ENCODE measurements at regions not wholly inside any gene's neighbourhood (a gene's known extent, or its start where the extent isn't known, plus 50 kb on each side); places are given as distances from the start of the nearest gene placed in this dataset.
"Not testable (repeated sequence)": the region's sequence is repeated elsewhere in the genome, so short reads cannot be mapped to it uniquely, and the experiment has no call there.

GRCh38 chr6:164947164-164947563 is 362.2 kb downstream of the C6orf118 start:
- H3K9me3 Mint-ChIP-seq: peaks cover 3% of the 10 kb centered on the region
- H3K27me3 Mint-ChIP-seq: no peaks in the 10 kb centered on the region
- H3K36me3 Mint-ChIP-seq: no peaks in the 10 kb centered on the region
- H3K4me1 Mint-ChIP-seq: no peaks in the 10 kb centered on the region
- DNase-seq: no peak
- no peak overlapping the region for H3K4me3 Mint-ChIP-seq
- H3K27ac Mint-ChIP-seq: no peak overlapping the region

GRCh38 chr6:164942271-164942670 is 367.1 kb downstream of the C6orf118 start:
- Mint-ChIP-seq H3K9me3 (peaks cover 3% of the 10 kb centered on the region), H3K27me3 (no peaks in the 10 kb centered on the region), H3K4me1 (no peaks in the 10 kb centered on the region), H3K4me3 (no peak overlapping the region), H3K27ac (no peak overlapping the region), H3K36me3 (no peaks in the 10 kb centered on the region)
- DNase-seq: no peak

DNA sequence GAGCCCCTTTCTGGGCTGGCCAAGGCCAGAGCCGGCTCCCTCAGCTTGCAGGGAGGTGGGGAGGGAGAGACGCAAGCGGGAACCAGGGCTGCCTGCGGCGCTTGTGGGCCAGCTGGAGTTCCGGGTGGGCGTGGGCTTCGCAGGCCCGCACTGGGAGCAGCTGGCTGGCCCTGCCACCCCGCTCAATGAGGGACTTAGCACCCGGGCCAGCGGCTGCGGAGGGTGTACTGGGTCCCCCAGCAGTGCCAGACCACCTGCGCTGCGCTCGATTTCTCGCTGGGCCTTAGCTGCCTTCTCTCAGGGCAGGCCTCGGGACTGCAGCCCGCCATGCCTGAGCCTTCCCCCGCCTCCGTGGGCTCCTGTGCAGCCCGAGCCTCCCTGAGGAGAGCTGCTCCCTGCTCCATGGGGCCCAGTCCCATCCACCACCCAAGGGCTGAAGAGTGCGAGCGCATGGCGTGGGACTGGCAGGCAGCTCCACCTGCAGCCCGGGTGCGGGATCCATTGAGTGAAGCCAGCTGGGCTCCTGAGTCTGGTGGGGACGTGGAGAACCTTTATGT is 376.1 kb downstream of the C6orf118 start:
- H3K27ac Mint-ChIP-seq, H3K27me3 Mint-ChIP-seq, H3K9me3 Mint-ChIP-seq, H3K4me3 Mint-ChIP-seq, DNase-seq, H3K36me3 Mint-ChIP-seq, H3K4me1 Mint-ChIP-seq: not testable (repeated sequence)

DNA sequence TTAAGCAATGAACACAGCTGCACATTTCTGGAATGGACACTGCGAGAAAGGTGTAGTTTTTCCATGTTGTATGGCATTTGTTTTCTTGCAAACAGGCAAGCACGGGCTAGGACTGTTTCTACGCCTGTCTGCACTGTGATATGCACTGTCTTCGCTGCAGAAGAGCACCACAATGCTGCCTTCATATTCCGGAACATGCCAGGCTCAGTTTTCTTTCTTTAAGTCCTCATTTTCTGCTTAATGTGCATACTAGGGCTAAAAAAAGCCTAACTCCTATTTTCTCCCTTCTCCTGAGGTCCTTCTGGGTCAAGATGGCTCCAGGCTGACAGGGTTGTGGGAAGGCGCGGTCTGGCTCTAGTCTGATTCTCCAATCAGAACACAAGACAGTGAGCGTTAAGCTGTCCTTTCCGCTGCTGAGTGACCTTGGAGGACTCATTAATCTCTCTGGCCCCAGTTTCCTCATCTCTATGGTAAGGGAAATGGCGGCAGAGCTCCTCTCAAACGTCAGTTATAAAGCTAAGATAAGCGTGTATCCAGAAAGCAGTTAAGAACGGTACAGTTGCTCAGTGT is 379.9 kb downstream of the C6orf118 start:
- H3K36me3 Mint-ChIP-seq: no peaks in the 10 kb centered on the region
- DNase-seq: no peak
- H3K4me1 Mint-ChIP-seq: no peaks in the 10 kb centered on the region
- no peak overlapping the region for H3K27ac Mint-ChIP-seq
- H3K4me3 Mint-ChIP-seq: no peak overlapping the region
- no peaks in the 10 kb centered on the region for H3K27me3 Mint-ChIP-seq
- no peaks in the 10 kb centered on the region for H3K9me3 Mint-ChIP-seq

- no peak for DNase-seq
- H3K4me3 Mint-ChIP-seq: no peak overlapping the region
- no peaks in the 10 kb centered on the region for H3K36me3 Mint-ChIP-seq
- no peaks in the 10 kb centered on the region for H3K4me1 Mint-ChIP-seq
- H3K27ac Mint-ChIP-seq: no peak overlapping the region
- no peaks in the 10 kb centered on the region for H3K9me3 Mint-ChIP-seq
- no peaks in the 10 kb centered on the region for H3K27me3 Mint-ChIP-seq
Measured at GRCh38 chr6:164928728-164929407, 380.5 kb downstream of the C6orf118 start.

GRCh38 chr6:164928057-164928727 is 381.2 kb downstream of the C6orf118 start:
- no peaks in the 10 kb centered on the region for H3K36me3 Mint-ChIP-seq
- no peak overlapping the region for H3K27ac Mint-ChIP-seq
- H3K9me3 Mint-ChIP-seq: no peaks in the 10 kb centered on the region
- DNase-seq: no peak
- H3K4me1 Mint-ChIP-seq: no peaks in the 10 kb centered on the region
- H3K27me3 Mint-ChIP-seq: no peaks in the 10 kb centered on the region
- H3K4me3 Mint-ChIP-seq: no peak overlapping the region

GRCh38 chr6:164927288-164928056 is 381.9 kb downstream of the C6orf118 start:
- Mint-ChIP-seq H3K4me3 (no peak overlapping the region), H3K4me1 (no peaks in the 10 kb centered on the region), H3K27ac (no peak overlapping the region), H3K27me3 (no peaks in the 10 kb centered on the region), H3K36me3 (no peaks in the 10 kb centered on the region), H3K9me3 (no peaks in the 10 kb centered on the region)
- DNase-seq: peak; percentile 58

- no peak overlapping the region for H3K4me3 Mint-ChIP-seq
- no peaks in the 10 kb centered on the region for H3K4me1 Mint-ChIP-seq
- H3K27me3 Mint-ChIP-seq: no peaks in the 10 kb centered on the region
- H3K9me3 Mint-ChIP-seq: no peaks in the 10 kb centered on the region
- H3K36me3 Mint-ChIP-seq: no peaks in the 10 kb centered on the region
- DNase-seq: no peak
- no peak overlapping the region for H3K27ac Mint-ChIP-seq
Measured at GRCh38 chr6:164926686-164927085, 382.7 kb downstream of the C6orf118 start.

DNA sequence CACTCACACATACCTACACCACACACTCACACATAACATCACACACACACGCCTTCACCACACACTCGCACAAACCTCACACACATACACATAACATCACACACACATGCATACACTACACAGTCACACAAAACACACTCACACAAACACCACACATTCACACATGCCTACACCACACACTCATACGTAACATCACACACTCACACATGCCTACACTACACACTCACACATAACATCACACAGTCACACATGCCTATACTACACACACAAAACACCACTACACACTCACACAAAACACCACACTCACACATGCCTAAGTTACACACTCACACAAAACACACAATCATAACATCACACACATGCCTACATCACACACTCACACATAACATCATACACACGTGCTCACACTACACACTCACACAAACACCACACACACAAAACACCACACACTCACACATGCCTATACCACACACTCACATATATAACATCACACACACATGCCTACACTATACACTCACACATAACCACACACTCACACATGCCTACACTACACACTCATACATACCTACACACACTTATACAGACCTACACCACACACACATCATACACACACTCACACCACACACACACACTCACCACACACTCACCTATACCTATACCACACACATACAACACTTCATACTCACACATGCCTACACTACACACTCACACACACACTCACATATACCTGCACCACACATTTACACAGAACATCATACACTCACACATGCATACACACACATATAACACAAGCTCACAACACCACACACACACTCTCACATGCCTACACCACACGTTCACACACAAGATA is 383.5 kb downstream of the C6orf118 start:
- H3K36me3 Mint-ChIP-seq: no peaks in the 10 kb centered on the region
- H3K9me3 Mint-ChIP-seq: no peaks in the 10 kb centered on the region
- no peak for DNase-seq
- H3K4me3 Mint-ChIP-seq: no peak overlapping the region
- H3K27ac Mint-ChIP-seq: no peak overlapping the region
- H3K27me3 Mint-ChIP-seq: no peaks in the 10 kb centered on the region
- H3K4me1 Mint-ChIP-seq: no peaks in the 10 kb centered on the region

DNA sequence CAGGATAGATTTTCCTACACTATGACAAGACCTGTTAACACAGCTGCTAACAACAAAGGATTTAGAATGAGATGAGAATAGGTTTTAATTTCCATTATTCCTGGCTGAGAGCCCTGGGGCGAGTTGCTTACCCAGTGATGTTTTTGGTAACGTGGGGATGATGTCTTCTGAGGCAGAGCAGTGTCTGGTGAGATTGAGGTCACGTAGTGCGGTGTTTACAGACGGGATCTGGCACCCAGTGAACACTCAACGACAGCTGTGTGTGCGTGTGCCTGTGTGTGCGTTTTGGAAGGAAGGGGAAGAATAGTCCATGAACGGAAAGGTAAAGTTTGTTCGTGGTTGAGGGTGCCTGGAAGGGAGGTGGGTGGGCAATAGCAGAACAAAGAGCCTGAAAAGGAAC is 384.7 kb downstream of the C6orf118 start:
- H3K4me3 Mint-ChIP-seq: no peak overlapping the region
- no peaks in the 10 kb centered on the region for H3K36me3 Mint-ChIP-seq
- no peaks in the 10 kb centered on the region for H3K27me3 Mint-ChIP-seq
- H3K4me1 Mint-ChIP-seq: no peaks in the 10 kb centered on the region
- H3K9me3 Mint-ChIP-seq: no peaks in the 10 kb centered on the region
- no peak overlapping the region for H3K27ac Mint-ChIP-seq
- DNase-seq: no peak

DNA sequence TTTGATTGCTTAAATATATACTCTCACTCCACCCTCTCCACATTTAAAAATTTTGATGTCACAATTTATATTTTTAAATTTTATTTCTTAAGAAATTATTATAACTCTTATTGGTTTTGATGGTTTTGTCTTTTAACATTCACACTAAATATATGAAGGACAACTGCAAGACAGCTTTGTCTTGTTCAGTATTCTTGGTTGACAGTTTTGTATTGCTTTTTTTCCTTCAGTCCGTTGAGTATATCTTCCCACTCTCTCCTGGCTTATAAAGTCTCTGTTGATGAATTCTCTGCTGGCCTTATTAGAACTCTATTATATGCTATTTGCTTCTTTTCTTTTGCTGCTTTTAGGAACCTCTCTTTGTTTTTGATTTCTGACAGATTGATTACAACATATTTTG is 392.2 kb downstream of the C6orf118 start:
- Mint-ChIP-seq H3K36me3 (no peaks in the 10 kb centered on the region), H3K4me3 (no peak overlapping the region), H3K27me3 (no peaks in the 10 kb centered on the region), H3K4me1 (no peaks in the 10 kb centered on the region), H3K27ac (no peak overlapping the region), H3K9me3 (peaks cover 2% of the 10 kb centered on the region)
- DNase-seq: no peak

DNA sequence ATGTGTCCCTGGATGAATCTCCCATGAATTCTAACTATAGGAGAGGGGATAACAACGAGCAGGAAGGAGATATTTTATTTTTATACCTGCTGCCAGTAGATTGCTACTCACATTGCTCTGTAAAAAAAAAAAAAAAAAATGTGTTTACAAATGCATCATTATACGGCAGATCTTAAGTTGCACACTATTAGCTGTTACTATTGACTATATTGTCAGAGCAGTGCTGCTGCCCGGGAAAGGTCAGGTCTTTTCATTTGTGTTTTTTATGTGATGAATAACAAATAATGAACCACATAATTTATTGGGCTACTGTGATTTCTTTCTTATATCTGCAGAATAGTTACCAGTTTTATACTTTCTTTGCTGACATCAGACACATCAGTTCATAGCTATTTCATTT is 393.3 kb downstream of the C6orf118 start:
- Mint-ChIP-seq H3K27me3 (no peaks in the 10 kb centered on the region), H3K4me1 (no peaks in the 10 kb centered on the region), H3K4me3 (no peak overlapping the region), H3K27ac (no peak overlapping the region), H3K9me3 (peaks cover 2% of the 10 kb centered on the region), H3K36me3 (no peaks in the 10 kb centered on the region)
- DNase-seq: no peak

DNA sequence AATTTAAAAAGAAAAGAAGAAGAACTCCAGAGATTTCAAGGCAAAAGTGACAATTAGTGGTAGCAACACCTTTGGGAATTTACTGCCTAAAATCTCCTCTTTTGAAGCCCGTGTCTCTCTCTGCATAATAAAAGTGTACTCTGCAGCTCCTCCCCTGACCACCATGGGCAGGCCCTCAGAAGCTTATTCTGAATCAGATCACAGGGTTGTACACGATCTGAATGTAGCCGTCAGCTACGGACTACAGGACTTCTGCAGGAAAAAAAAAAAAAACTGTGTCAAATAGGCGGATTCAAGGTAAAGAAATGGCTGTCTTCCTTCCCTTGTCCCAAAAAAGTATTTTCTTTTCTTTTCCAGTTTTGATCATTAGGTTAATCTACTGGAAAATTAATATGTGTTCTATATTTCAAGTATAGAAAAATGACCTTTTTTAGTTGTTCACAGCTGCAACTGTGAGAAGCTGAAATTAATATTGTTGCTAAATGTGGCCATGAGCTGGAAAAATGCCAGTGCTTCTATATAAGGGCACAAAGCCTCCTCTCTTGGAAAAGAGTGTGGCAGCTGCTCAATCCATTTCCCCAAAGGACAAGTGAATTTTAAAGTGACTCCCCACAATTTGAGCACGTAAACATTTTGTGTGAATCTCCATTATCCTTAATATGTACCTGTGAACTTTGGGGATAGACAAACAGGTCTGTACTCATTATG is 397.4 kb downstream of the C6orf118 start:
- Mint-ChIP-seq H3K27ac (no peak overlapping the region), H3K36me3 (no peaks in the 10 kb centered on the region), H3K4me1 (no peaks in the 10 kb centered on the region), H3K27me3 (no peaks in the 10 kb centered on the region), H3K9me3 (no peaks in the 10 kb centered on the region), H3K4me3 (no peak overlapping the region)
- no peak for DNase-seq

DNA sequence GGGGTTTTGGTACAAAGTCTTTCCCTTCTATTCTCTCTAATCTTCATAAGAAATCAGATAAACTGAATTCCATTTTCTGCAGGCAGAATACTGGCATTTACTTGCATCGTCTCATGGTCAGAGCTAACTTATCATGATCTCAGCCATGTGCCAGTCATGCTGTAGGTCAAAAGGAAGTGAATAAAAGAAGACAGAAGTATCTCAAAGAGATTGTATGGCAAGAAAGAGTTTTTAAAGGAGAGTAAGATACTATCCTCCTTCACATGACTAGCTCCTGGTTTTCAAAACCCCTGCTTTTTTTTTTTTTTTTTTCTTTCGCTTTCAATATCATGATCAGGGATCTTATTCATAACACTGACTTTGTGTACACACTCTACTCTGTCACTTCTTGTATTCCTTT is 398.3 kb downstream of the C6orf118 start:
- no peak for DNase-seq
- Mint-ChIP-seq H3K9me3 (no peaks in the 10 kb centered on the region), H3K27me3 (no peaks in the 10 kb centered on the region), H3K4me1 (no peaks in the 10 kb centered on the region), H3K36me3 (no peaks in the 10 kb centered on the region), H3K4me3 (no peak overlapping the region), H3K27ac (no peak overlapping the region)

All from activated naive CD8-positive, alpha-beta T cell treated with anti-CD3 and anti-CD28 coated beads for 36 hours (primary cell).